ENCODE measurements at regions not wholly inside any gene's neighbourhood (a gene's known extent, or its start where the extent isn't known, plus 50 kb on each side); places are given as distances from the start of the nearest gene placed in this dataset.

DNA sequence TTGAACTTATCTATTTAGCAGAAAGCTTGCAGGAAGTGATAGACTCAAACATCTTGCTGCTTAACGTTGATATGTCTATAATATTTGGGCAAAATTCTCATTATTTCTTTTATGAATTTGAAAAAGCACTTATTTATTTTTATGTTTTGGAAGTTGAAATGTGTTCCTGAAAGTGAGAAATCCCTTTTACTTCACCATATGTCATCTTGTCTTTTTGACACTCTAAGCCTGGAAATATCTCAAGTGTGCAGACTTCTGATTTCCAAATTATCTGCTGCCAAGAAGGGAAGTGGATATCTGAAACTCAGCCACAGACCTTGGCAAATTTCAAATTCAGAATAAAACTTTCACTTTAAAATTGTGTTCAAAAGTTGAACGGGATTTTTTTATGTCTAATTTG is 368.7 kb upstream of the MANEA start:
- no TSS peak for BruUV-seq (replicated peaks)
- ChIA-PET CTCF (no interaction called here), POLR2A (no interaction called here)
- FAIRE-seq (no peak), DNase-seq (ENCODE audit: low read depth, low spot score) (no peak)
- Histone ChIP-seq H3K27ac (ENCODE audit: insufficient read depth, low read depth, low read length) (no peak overlapping the region), H2AFZ (ENCODE audit: low read depth, low read length) (no peak overlapping the region), H3K9me1 (replicated peaks; ENCODE audit: control insufficient read depth, extremely low read depth, insufficient read depth, low read length) (no peaks in the 10 kb centered on the region), H3K36me3 (ENCODE audit: control insufficient read depth in 2 of 2, extremely low read depth in 1 of 2, insufficient read depth in 2 of 2, low read length in 2 of 2) (no peaks in the 10 kb centered on the region), H3K4me2 (ENCODE audit: insufficient read depth, low read length) (no peak overlapping the region), H3K9me3 (replicated peaks; ENCODE audit: control insufficient read depth, insufficient read depth, low read length) (no peaks in the 10 kb centered on the region), H4K20me1 (replicated peaks; ENCODE audit: control insufficient read depth, extremely low read depth, insufficient read depth, low read length) (no peaks in the 10 kb centered on the region), H3K9ac (replicated peaks; ENCODE audit: extremely low read depth, insufficient read depth, low read length) (no peak overlapping the region), H3K4me3 (replicated peaks in 1 of 3; ENCODE audit: insufficient read depth in 1 of 3, low read depth in 1 of 3, low read length in 3 of 3) (no peak overlapping the region), H3K79me2 (ENCODE audit: control insufficient read depth, insufficient read depth, low read length) (no peaks in the 10 kb centered on the region), H3K27me3 (ENCODE audit: control insufficient read depth in 2 of 2, insufficient read depth in 2 of 2, low read length in 2 of 2) (no peaks in the 10 kb centered on the region), H3K4me1 (ENCODE audit: control insufficient read depth, extremely low read depth, insufficient read depth, low read length) (no peaks in the 10 kb centered on the region)
- dilution Hi-C loops (cut with MboI; ENCODE audit: extremely low pct_ligation_motif_present, low sequenced_read_pairs) (no loop called here), intact Hi-C loops (cut with micrococcal nuclease) (no loop called here)
- TF ChIP-seq POLR2AphosphoS5 (IDR thresholded peaks at IDR 0.05; ENCODE audit: insufficient read depth, low read depth, low read length), result no peak
- TF ChIP-seq, protein P1, sequence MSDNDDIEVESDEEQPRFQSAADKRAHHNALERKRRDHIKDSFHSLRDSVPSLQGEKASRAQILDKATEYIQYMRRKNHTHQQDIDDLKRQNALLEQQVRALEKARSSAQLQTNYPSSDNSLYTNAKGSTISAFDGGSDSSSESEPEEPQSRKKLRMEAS (IDR thresholded peaks at IDR 0.05; ENCODE audit: insufficient read depth, insufficient read length), result no peak
- TF ChIP-seq JUN (IDR thresholded peaks at IDR 0.05; ENCODE audit: borderline replicate concordance, insufficient read depth, insufficient read length, low read depth), result no peak
- no peak for TF ChIP-seq FOS (IDR thresholded peaks at IDR 0.05; ENCODE audit: borderline replicate concordance, insufficient read depth, low read length)
- TF ChIP-seq MYC (IDR thresholded peaks at IDR 0.05; ENCODE audit: low read depth, low read length), result no peak
- no peak for TF ChIP-seq EZH2 (IDR thresholded peaks at IDR 0.05; ENCODE audit: borderline replicate concordance, low read depth, low read length, severe bottlenecking)
- TF ChIP-seq, protein P2, sequence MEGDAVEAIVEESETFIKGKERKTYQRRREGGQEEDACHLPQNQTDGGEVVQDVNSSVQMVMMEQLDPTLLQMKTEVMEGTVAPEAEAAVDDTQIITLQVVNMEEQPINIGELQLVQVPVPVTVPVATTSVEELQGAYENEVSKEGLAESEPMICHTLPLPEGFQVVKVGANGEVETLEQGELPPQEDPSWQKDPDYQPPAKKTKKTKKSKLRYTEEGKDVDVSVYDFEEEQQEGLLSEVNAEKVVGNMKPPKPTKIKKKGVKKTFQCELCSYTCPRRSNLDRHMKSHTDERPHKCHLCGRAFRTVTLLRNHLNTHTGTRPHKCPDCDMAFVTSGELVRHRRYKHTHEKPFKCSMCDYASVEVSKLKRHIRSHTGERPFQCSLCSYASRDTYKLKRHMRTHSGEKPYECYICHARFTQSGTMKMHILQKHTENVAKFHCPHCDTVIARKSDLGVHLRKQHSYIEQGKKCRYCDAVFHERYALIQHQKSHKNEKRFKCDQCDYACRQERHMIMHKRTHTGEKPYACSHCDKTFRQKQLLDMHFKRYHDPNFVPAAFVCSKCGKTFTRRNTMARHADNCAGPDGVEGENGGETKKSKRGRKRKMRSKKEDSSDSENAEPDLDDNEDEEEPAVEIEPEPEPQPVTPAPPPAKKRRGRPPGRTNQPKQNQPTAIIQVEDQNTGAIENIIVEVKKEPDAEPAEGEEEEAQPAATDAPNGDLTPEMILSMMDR (IDR thresholded peaks at IDR 0.05; ENCODE audit: extremely low read depth in 1 of 2, insufficient read depth in 1 of 2, low read depth in 1 of 2, low read length in 2 of 2), result no peak
- TF ChIP-seq GATA2 (IDR thresholded peaks at IDR 0.05; ENCODE audit: insufficient read depth, insufficient read length, low read depth, low read length), result no peak

All from endothelial cell of umbilical vein (primary cell).